GM12878 (cell line): ENCODE measurements at regions not wholly inside any gene's neighbourhood (a gene's known extent, or its start where the extent isn't known, plus 50 kb on each side); places are given as distances from the start of the nearest gene placed in this dataset.

ENCODE experiments used
- ATAC-seq: fragments of 200-7000 bp; cut with Tn5 transposase; 3 replicates; pipeline ENCODE4 v1.9.1; 2020; ENCODE audit warnings: mild to moderate bottlenecking, moderate library complexity
- BruUV-seq: library from RNA; stranded (reverse); fragments of 400-500 nt; replicated peaks from 2 replicates; lab custom pipeline; 2021; lab: Mats Ljungman, UMichigan
- CTCF ChIA-PET: fragments of 300-600 bp; sonication (Branson Sonifier 250); formaldehyde crosslinking; extraction: SDS; loops from one replicate; lab custom pipeline; 2021; ENCODE audit warnings: inconsistent platforms; lab: Yijun Ruan, JAX
- POLR2A ChIA-PET: fragments of 350-600 bp; formaldehyde crosslinking; extraction: SDS; loops from one replicate; lab custom pipeline; 2021; ENCODE audit warnings: inconsistent platforms; lab: Charles Lee
- RAD21 ChIA-PET: fragments of 300-600 bp; sonication (Branson Sonifier 250); formaldehyde crosslinking; loops from one replicate; lab custom pipeline; 2023; ENCODE audit warnings: antibody characterized with exemption; ENCODE audit not compliant: unreplicated experiment; lab: Charles Lee
- SMC1A ChIA-PET: fragments of 300-600 bp; sonication (Branson Sonifier 250); formaldehyde crosslinking; loops from one replicate; lab custom pipeline; 2023; ENCODE audit not compliant: unreplicated experiment, uncharacterized antibody; lab: Charles Lee
- DNase-seq: peaks from one replicate; pipeline ENCODE4 v3.0.0-alpha.2; 2011; ENCODE audit warnings: low read depth, low spot score
- FAIRE-seq: peaks from 3 replicates; lab custom pipeline; 2011; peaks lifted over from hg19 to GRCh38; lab: Jason Lieb, UNC
- H2AFZ ChIP-seq: 2 replicates; pipeline ENCODE4 v1.6.0; 2011; ENCODE audit warnings: low read depth, low read length, control low read depth; ENCODE audit not compliant: control insufficient read depth
- H3K27ac ChIP-seq: 2 replicates; pipeline ENCODE4 v1.5.1; 2011; ENCODE audit warnings: control low read depth; ENCODE audit not compliant: control insufficient read depth, insufficient read depth
- H3K27me3 ChIP-seq, 2 experiments: replicated peaks in 1 of 2; 2 replicates each; pipeline versions ENCODE4 v1.6.0 to v1.6.1; 2011; ENCODE audit warnings: low read length in 1 of 2; ENCODE audit not compliant: control insufficient read depth in 2 of 2, insufficient read depth in 2 of 2
- H3K36me3 ChIP-seq, 2 experiments: 2 replicates each; pipeline ENCODE4 v1.5.1; 2011; ENCODE audit warnings: low read length in 1 of 2; ENCODE audit not compliant: control insufficient read depth in 2 of 2, insufficient read depth in 2 of 2
- H3K4me1 ChIP-seq: 2 replicates; pipeline ENCODE4 v1.6.1; 2011; ENCODE audit warnings: mild to moderate bottlenecking, low read length, moderate library complexity, mixed read lengths; ENCODE audit not compliant: control insufficient read depth, insufficient read depth
- H3K4me2 ChIP-seq: 2 replicates; pipeline ENCODE4 v1.6.0; 2011; ENCODE audit warnings: control low read depth; ENCODE audit not compliant: control insufficient read depth, insufficient read depth
- H3K4me3 ChIP-seq: fragments of 200-600 bp; sonication (generic); 2 replicates; pipeline ENCODE4 v1.5.1; 2016
- H3K79me2 ChIP-seq: 2 replicates; pipeline ENCODE4 v1.6.0; 2011; ENCODE audit warnings: low read length; ENCODE audit not compliant: control insufficient read depth, insufficient read depth
- H3K9ac ChIP-seq: 2 replicates; pipeline ENCODE4 v1.8.0; 2011; ENCODE audit warnings: low read length, control low read depth, mixed read lengths; ENCODE audit not compliant: control insufficient read depth, insufficient read depth
- H3K9me3 ChIP-seq: replicated peaks from 3 replicates; pipeline ENCODE4 v1.5.1; 2011; ENCODE audit warnings: mild to moderate bottlenecking, low read length; ENCODE audit not compliant: control insufficient read depth, insufficient read depth
- H4K20me1 ChIP-seq: 2 replicates; pipeline ENCODE4 v1.6.0; 2011; ENCODE audit not compliant: control insufficient read depth, insufficient read depth
- BRCA1 ChIP-seq: IDR thresholded peaks from 2 replicates; pipeline ENCODE4 v1.6.1; 2011; ENCODE audit warnings: low read depth, low read length, improper control_type of control experiment
- POLR2AphosphoS5 ChIP-seq: IDR thresholded peaks from 2 replicates; pipeline ENCODE4 v1.6.1; 2011; ENCODE audit warnings: mild to moderate bottlenecking, low read length, inconsistent platforms
- SRF ChIP-seq, 2 experiments: IDR thresholded peaks; 2 replicates each; pipeline ENCODE4 v1.6.1; 2011; ENCODE audit warnings: low read depth in 2 of 2, low read length in 2 of 2, mild to moderate bottlenecking in 1 of 2, moderate library complexity in 1 of 2
- TCF7 ChIP-seq: IDR thresholded peaks from 2 replicates; pipeline ENCODE4 v1.6.1; 2014; ENCODE audit warnings: antibody characterized with exemption, borderline replicate concordance
- WGBS: methylation state at CpG from one replicate; pipeline ENCODE4 v1.1.6; 2016; ENCODE audit warnings: low lambda C conversion rate; ENCODE audit not compliant: insufficient replicate concordance, insufficient coverage; ENCODE audit errors: missing lambda C conversion rate; 5-methylcytosine and 5-hydroxymethylcytosine counted together
- in situ Hi-C: fragments of 300-500 bp; cut with MboI; formaldehyde crosslinking; loops from 9 replicates; pipeline ENCODE4 v1.14.3; 2018; ENCODE audit warnings: mixed read lengths
- intact Hi-C: fragments of 100-400 bp; cut with micrococcal nuclease; formaldehyde crosslinking; loops from one replicate; pipeline ENCODE4 v1.14.2; 2022; ENCODE audit not compliant: unreplicated experiment
- TF ChIP-seq, protein P1 (sequence below): fragments of 450-650 bp; IDR thresholded peaks from 2 replicates; pipeline ENCODE4 v1.6.1; 2017; ENCODE audit warnings: mild to moderate bottlenecking, moderate library complexity
- TF ChIP-seq, protein P2 (sequence below): fragments of 450-650 bp; IDR thresholded peaks from 2 replicates; pipeline ENCODE4 v1.6.1; 2017; ENCODE audit warnings: mild to moderate bottlenecking

GRCh38 chr15:77538793-77539497 is 93.8 kb downstream of the LINGO1 start:
- H3K9ac ChIP-seq: no peak overlapping the region
- H2AFZ ChIP-seq: no peak overlapping the region
- no peak overlapping the region for H3K4me3 ChIP-seq
- TF ChIP-seq POLR2AphosphoS5 (no peak), TCF7 (no peak), SRF (IDR thresholded peaks at IDR 0.05; ENCODE audit: low read depth in 2 of 2, low read length in 2 of 2) (no peak), BRCA1 (no peak)
- TF ChIP-seq, protein P1, sequence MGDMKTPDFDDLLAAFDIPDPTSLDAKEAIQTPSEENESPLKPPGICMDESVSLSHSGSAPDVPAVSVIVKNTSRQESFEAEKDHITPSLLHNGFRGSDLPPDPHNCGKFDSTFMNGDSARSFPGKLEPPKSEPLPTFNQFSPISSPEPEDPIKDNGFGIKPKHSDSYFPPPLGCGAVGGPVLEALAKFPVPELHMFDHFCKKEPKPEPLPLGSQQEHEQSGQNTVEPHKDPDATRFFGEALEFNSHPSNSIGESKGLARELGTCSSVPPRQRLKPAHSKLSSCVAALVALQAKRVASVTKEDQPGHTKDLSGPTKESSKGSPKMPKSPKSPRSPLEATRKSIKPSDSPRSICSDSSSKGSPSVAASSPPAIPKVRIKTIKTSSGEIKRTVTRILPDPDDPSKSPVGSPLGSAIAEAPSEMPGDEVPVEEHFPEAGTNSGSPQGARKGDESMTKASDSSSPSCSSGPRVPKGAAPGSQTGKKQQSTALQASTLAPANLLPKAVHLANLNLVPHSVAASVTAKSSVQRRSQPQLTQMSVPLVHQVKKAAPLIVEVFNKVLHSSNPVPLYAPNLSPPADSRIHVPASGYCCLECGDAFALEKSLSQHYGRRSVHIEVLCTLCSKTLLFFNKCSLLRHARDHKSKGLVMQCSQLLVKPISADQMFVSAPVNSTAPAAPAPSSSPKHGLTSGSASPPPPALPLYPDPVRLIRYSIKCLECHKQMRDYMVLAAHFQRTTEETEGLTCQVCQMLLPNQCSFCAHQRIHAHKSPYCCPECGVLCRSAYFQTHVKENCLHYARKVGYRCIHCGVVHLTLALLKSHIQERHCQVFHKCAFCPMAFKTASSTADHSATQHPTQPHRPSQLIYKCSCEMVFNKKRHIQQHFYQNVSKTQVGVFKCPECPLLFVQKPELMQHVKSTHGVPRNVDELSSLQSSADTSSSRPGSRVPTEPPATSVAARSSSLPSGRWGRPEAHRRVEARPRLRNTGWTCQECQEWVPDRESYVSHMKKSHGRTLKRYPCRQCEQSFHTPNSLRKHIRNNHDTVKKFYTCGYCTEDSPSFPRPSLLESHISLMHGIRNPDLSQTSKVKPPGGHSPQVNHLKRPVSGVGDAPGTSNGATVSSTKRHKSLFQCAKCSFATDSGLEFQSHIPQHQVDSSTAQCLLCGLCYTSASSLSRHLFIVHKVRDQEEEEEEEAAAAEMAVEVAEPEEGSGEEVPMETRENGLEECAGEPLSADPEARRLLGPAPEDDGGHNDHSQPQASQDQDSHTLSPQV: no peak
- TF ChIP-seq, protein P2, sequence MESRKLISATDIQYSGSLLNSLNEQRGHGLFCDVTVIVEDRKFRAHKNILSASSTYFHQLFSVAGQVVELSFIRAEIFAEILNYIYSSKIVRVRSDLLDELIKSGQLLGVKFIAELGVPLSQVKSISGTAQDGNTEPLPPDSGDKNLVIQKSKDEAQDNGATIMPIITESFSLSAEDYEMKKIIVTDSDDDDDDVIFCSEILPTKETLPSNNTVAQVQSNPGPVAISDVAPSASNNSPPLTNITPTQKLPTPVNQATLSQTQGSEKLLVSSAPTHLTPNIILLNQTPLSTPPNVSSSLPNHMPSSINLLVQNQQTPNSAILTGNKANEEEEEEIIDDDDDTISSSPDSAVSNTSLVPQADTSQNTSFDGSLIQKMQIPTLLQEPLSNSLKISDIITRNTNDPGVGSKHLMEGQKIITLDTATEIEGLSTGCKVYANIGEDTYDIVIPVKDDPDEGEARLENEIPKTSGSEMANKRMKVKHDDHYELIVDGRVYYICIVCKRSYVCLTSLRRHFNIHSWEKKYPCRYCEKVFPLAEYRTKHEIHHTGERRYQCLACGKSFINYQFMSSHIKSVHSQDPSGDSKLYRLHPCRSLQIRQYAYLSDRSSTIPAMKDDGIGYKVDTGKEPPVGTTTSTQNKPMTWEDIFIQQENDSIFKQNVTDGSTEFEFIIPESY: no peak
- TF ChIP-seq, all 136 proteins: peak for 0
- Histone ChIP-seq H3K27ac (no peak overlapping the region), H3K4me2 (peak overlapping the region; percentile 89; the same call in 1 of the 2 replicates), H3K36me3 (no peaks in the 10 kb centered on the region), H4K20me1 (no peaks in the 10 kb centered on the region), H3K79me2 (no peaks in the 10 kb centered on the region), H3K9me3 (no peaks in the 10 kb centered on the region), H3K27me3 (no peaks in the 10 kb centered on the region), H3K4me1 (peaks cover 42% of the 10 kb centered on the region)
- ChIA-PET SMC1A (interaction anchor here (0.6 to 12.9 kb wide), 10 partner anchors 10 to 611 kb away, joined by 3 to 352 read pairs (median 4); no protein-coding TSS in a partner anchor), CTCF (interaction anchor here (0.5 to 11.7 kb wide), 15 partner anchors 20 to 895 kb away, joined by 3 to 455 read pairs (median 5); no protein-coding TSS in a partner anchor), RAD21 (interaction anchor here (0.9 to 4.8 kb wide), 12 partner anchors 30 to 603 kb away, joined by 3 to 83 read pairs (median 4); no protein-coding TSS in a partner anchor), POLR2A (no interaction called here)
- no peak for ATAC-seq
- FAIRE-seq: no peak
- in situ Hi-C loops (no loop called here), intact Hi-C loops (loop anchor here (1.0 kb wide), 1 partner anchor 353 kb away; no protein-coding TSS in a partner anchor)
- DNase-seq: no peak
- BruUV-seq: no TSS peak
- WGBS: 62% methylated on average over 5 of the region's 5 CpGs
